ENCODE measurements at regions not wholly inside any gene's neighbourhood (a gene's known extent, or its start where the extent isn't known, plus 50 kb on each side); places are given as distances from the start of the nearest gene placed in this dataset.
A peak's percentile ranks its signal among the peaks of the same experiment; 100 is the strongest.
"Not testable (repeated sequence)": the region's sequence is repeated elsewhere in the genome, so short reads cannot be mapped to it uniquely, and the experiment has no call there.

- Mint-ChIP-seq H3K36me3 (ENCODE audit: low read depth) (no peaks in the 10 kb centered on the region), H3K27ac (peak overlapping the region in 2 of 3 experiments; percentile 10 to 53), H3K9me3 (no peaks in the 10 kb centered on the region), H3K27me3 (ENCODE audit: low read depth) (peaks cover 6% of the 10 kb centered on the region), H3K4me3 (no peak overlapping the region), H3K4me1 (peaks cover 43% of the 10 kb centered on the region)
- TF ChIP-seq, protein P1, sequence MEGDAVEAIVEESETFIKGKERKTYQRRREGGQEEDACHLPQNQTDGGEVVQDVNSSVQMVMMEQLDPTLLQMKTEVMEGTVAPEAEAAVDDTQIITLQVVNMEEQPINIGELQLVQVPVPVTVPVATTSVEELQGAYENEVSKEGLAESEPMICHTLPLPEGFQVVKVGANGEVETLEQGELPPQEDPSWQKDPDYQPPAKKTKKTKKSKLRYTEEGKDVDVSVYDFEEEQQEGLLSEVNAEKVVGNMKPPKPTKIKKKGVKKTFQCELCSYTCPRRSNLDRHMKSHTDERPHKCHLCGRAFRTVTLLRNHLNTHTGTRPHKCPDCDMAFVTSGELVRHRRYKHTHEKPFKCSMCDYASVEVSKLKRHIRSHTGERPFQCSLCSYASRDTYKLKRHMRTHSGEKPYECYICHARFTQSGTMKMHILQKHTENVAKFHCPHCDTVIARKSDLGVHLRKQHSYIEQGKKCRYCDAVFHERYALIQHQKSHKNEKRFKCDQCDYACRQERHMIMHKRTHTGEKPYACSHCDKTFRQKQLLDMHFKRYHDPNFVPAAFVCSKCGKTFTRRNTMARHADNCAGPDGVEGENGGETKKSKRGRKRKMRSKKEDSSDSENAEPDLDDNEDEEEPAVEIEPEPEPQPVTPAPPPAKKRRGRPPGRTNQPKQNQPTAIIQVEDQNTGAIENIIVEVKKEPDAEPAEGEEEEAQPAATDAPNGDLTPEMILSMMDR (IDR thresholded peaks at IDR 0.05; ENCODE audit: unreplicated experiment in 3 of 3), result no peak
Measured at GRCh38 chr2:65604246-65604645, 171.8 kb upstream of the SPRED2 start.

GRCh38 chr2:65602603-65603235 lies 170.3 kb upstream of the SPRED2 start:
- H3K36me3 Mint-ChIP-seq (ENCODE audit: low read depth), result no peaks in the 10 kb centered on the region

GRCh38 chr2:65600871-65601270 lies 168.5 kb upstream of the SPRED2 start:
- not testable (repeated sequence) for H3K9me3 Mint-ChIP-seq; H3K27me3 Mint-ChIP-seq (ENCODE audit: low read depth); H3K4me3 Mint-ChIP-seq; H3K36me3 Mint-ChIP-seq (ENCODE audit: low read depth); H3K27ac Mint-ChIP-seq
- H3K4me1 Mint-ChIP-seq, result peaks cover 13% of the 10 kb centered on the region

More at GRCh38 chr2:65602603-65603235, 170.3 kb upstream of the SPRED2 start:
- peak overlapping the region in 2 of 3 experiments; percentile 10 to 11 for H3K27ac Mint-ChIP-seq
- H3K27me3 Mint-ChIP-seq (ENCODE audit: low read depth), result peaks cover 3% of the 10 kb centered on the region
- no peaks in the 10 kb centered on the region for H3K9me3 Mint-ChIP-seq
- peaks cover 28% of the 10 kb centered on the region for H3K4me1 Mint-ChIP-seq
- no peak overlapping the region for H3K4me3 Mint-ChIP-seq
- TF ChIP-seq, protein P1 (IDR thresholded peaks at IDR 0.05; ENCODE audit: unreplicated experiment in 3 of 3), result no peak

DNA sequence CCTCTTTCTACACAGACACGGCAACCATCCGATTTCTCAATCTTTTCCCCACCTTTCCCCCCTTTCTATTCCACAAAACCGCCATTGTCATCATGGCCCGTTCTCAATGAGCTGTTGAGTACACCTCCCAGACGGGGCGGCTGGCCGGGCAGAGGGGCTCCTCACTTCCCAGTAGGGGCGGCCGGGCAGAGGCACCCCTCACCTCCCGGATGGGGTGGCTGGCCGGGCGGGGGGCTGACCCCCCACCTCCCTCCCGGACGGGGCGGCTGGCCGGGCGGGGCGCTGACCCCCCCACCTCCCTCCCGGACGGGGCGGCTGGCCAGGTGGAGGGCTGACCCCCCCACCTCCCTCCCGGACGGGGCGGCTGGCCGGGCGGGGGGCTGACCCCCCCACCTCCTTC lies 168.0 kb upstream of the SPRED2 start:
- not testable (repeated sequence) for H3K27ac Mint-ChIP-seq; H3K9me3 Mint-ChIP-seq; H3K4me3 Mint-ChIP-seq; H3K36me3 Mint-ChIP-seq (ENCODE audit: low read depth); H3K4me1 Mint-ChIP-seq; H3K27me3 Mint-ChIP-seq (ENCODE audit: low read depth)

GRCh38 chr2:65599693-65600092 lies 167.3 kb upstream of the SPRED2 start:
- TF ChIP-seq, protein P1 (IDR thresholded peaks at IDR 0.05; ENCODE audit: unreplicated experiment in 3 of 3), result no peak
- Mint-ChIP-seq H3K36me3 (ENCODE audit: low read depth) (no peaks in the 10 kb centered on the region), H3K27ac (no peak overlapping the region), H3K4me3 (no peak overlapping the region), H3K4me1 (peaks cover 9% of the 10 kb centered on the region), H3K27me3 (ENCODE audit: low read depth) (no peaks in the 10 kb centered on the region), H3K9me3 (peaks cover 4% of the 10 kb centered on the region)

DNA sequence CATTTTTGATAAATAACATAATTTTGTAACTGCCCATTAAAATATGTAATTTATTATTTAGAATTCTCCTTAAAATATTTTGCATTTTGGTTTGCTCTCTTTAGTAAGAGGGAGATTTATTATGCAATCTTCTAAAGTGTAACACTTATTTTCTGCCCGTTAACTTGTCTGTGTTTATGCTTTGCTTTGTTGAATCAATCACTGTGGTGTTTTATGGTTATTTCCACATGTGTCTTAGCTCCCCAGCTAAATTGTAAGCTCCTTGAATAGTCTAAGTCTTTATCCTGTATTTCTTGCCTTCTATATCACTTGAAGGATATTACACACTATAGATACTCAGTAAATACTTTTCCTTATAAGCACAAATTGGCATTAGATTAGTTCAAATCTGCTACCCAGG lies 166.6 kb upstream of the SPRED2 start:
- peaks cover 9% of the 10 kb centered on the region for H3K4me1 Mint-ChIP-seq
- no peaks in the 10 kb centered on the region for H3K27me3 Mint-ChIP-seq (ENCODE audit: low read depth)
- H3K4me3 Mint-ChIP-seq, result no peak overlapping the region
- H3K36me3 Mint-ChIP-seq (ENCODE audit: low read depth), result no peaks in the 10 kb centered on the region
- no peak overlapping the region for H3K27ac Mint-ChIP-seq
- H3K9me3 Mint-ChIP-seq, result peaks cover 4% of the 10 kb centered on the region
- TF ChIP-seq, protein P1 (IDR thresholded peaks at IDR 0.05; ENCODE audit: unreplicated experiment in 3 of 3), result no peak

DNA sequence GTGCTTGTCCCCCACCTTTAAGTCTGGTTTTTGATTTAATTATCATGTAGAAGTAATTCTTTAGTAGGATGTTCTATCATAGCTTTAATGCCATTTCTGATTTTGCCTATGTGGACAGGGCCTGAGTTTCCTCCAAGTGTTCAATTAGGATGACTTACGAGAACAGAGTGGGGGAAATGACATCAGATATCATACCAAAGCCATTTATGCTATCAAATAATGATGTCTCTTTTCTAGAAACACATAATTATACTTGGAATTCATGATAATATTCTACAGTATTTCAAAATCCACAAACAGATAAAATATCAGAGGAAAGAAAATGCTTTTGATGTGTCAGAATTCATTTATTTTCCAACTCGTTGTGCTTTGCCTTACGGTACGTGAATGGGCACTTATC lies 165.9 kb upstream of the SPRED2 start:
- Mint-ChIP-seq H3K36me3 (ENCODE audit: low read depth) (no peaks in the 10 kb centered on the region), H3K9me3 (peaks cover 4% of the 10 kb centered on the region), H3K4me1 (peaks cover 9% of the 10 kb centered on the region), H3K27ac (no peak overlapping the region), H3K27me3 (ENCODE audit: low read depth) (no peaks in the 10 kb centered on the region), H3K4me3 (no peak overlapping the region)
- TF ChIP-seq, protein P1 (IDR thresholded peaks at IDR 0.05; ENCODE audit: unreplicated experiment in 3 of 3), result no peak

Data from nephron (organoid).